K562 (cell line): ENCODE measurements at regions not wholly inside any gene's neighbourhood (a gene's known extent, or its start where the extent isn't known, plus 50 kb on each side); places are given as distances from the start of the nearest gene placed in this dataset.

Experiments
- ATAC-seq: fragments of 200-7000 bp; cut with Tn5 transposase; 3 replicates; pipeline ENCODE4 v1.9.1; 2020; ENCODE audit warnings: moderate library complexity
- BruUV-seq: library from RNA; stranded (reverse); fragments of 400-500 nt; replicated peaks from 2 replicates; lab custom pipeline; 2021; lab: Mats Ljungman, UMichigan
- CTCF ChIA-PET: fragments of 300-600 bp; formaldehyde crosslinking; extraction: SDS; loops from one replicate; lab custom pipeline; 2021; ENCODE audit warnings: low intra/inter-chr PET ratio; lab: Yijun Ruan, JAX
- POLR2A ChIA-PET: fragments of 300-600, 350-650 bp; sonication (Branson Sonifier 250); formaldehyde crosslinking; extraction: SDS; loops from one replicate; lab custom pipeline; 2021; ENCODE audit warnings: antibody characterized with exemption, inconsistent platforms; lab: Yijun Ruan, JAX
- DNase-seq, 4 experiments: peaks; one replicate each; pipeline versions ENCODE4 v3.0.0 to v3.0.0-alpha.2; 2011 to 2018; ENCODE audit warnings: low spot score in 3 of 4, mixed read lengths in 3 of 4; ENCODE audit errors: extremely low read depth in 1 of 4
- FAIRE-seq: peaks from 2 replicates; lab custom pipeline; 2011; peaks lifted over from hg19 to GRCh38; lab: Jason Lieb, UNC
- H2AFZ ChIP-seq: 2 replicates; pipeline ENCODE4 v1.6.0; 2011; ENCODE audit warnings: low read depth, low read length, control low read depth, inconsistent platforms
- H3K27ac ChIP-seq: fragments of 200-600 bp; 3 replicates; pipeline ENCODE4 v1.8.0; 2011; ENCODE audit warnings: low read depth, mild to moderate bottlenecking, control low read depth, inconsistent platforms, low read length, moderate library complexity, mixed read lengths; ENCODE audit errors: extremely low read depth
- H3K27me3 ChIP-seq, 2 experiments: fragments of 300-600 bp in 1 of 2; 2 replicates in 1 of 2; 3 replicates in 1 of 2; pipeline versions ENCODE4 v1.6.0 to v1.8.0; 2011; ENCODE audit warnings: inconsistent platforms in 2 of 2, low read length in 2 of 2, mild to moderate bottlenecking in 1 of 2, mixed read lengths in 1 of 2, moderate library complexity in 1 of 2; ENCODE audit not compliant: control insufficient read depth in 2 of 2, insufficient read depth in 2 of 2
- H3K36me3 ChIP-seq: fragments of 300-600 bp; 3 replicates; pipeline ENCODE4 v1.8.0; 2011; ENCODE audit warnings: mild to moderate bottlenecking, low read length, inconsistent platforms; ENCODE audit not compliant: control insufficient read depth, insufficient read depth
- H3K4me1 ChIP-seq, 2 experiments: fragments of 200-600 bp in 1 of 2; replicated peaks in 1 of 2; 2 replicates in 1 of 2; 3 replicates in 1 of 2; pipeline versions ENCODE4 v1.5.1 to v1.8.0; 2011; ENCODE audit warnings: inconsistent platforms in 2 of 2, low read length in 2 of 2, mild to moderate bottlenecking in 1 of 2, mixed read lengths in 1 of 2, moderate library complexity in 1 of 2; ENCODE audit not compliant: control insufficient read depth in 2 of 2, insufficient read depth in 2 of 2
- H3K4me2 ChIP-seq: 2 replicates; pipeline ENCODE4 v1.6.1; 2011; ENCODE audit warnings: low read length, control low read depth, inconsistent platforms, mixed read lengths; ENCODE audit not compliant: insufficient read depth
- H3K4me3 ChIP-seq: fragments of 200-600 bp; sonication (generic), shearing (Covaris generic); 2 replicates; pipeline ENCODE4 v1.5.1; 2016; ENCODE audit warnings: control low read depth, inconsistent platforms
- H3K79me2 ChIP-seq: fragments of 200-600 bp; 3 replicates; pipeline ENCODE4 v1.8.0; 2011; ENCODE audit warnings: low read length, inconsistent platforms; ENCODE audit not compliant: control insufficient read depth, insufficient read depth
- H3K9ac ChIP-seq, 2 experiments: 2 replicates each; pipeline versions ENCODE4 v1.6.0 to v1.6.1; 2011; ENCODE audit warnings: low read depth in 2 of 2, low read length in 2 of 2, control low read depth in 1 of 2, inconsistent platforms in 1 of 2, mild to moderate bottlenecking in 1 of 2, mixed read lengths in 1 of 2; ENCODE audit not compliant: insufficient read depth in 1 of 2
- H3K9me1 ChIP-seq: one replicate; pipeline ENCODE4 v1.6.0; 2011; ENCODE audit warnings: inconsistent platforms, mild to moderate bottlenecking, low read length, moderate library complexity; ENCODE audit not compliant: control insufficient read depth, insufficient read depth
- H3K9me3 ChIP-seq: replicated peaks from 2 replicates; pipeline ENCODE4 v1.5.1; 2011; ENCODE audit warnings: low read depth, low read length, inconsistent platforms; ENCODE audit not compliant: control insufficient read depth, insufficient read depth
- H4K20me1 ChIP-seq: replicated peaks from 2 replicates; pipeline ENCODE4 v1.6.1; 2011; ENCODE audit warnings: low read length, inconsistent platforms, mixed read lengths; ENCODE audit not compliant: control insufficient read depth, insufficient read depth
- BCOR ChIP-seq: fragments of 450-650 bp; IDR thresholded peaks from 2 replicates; pipeline ENCODE4 v1.6.1; 2016
- GTF2F1 ChIP-seq: IDR thresholded peaks from 2 replicates; pipeline ENCODE4 v1.6.1; 2011; ENCODE audit warnings: low read depth, low read length, improper control_type of control experiment
- MAFF ChIP-seq: IDR thresholded peaks from 2 replicates; pipeline ENCODE4 v1.6.1; 2012; ENCODE audit warnings: low read length, improper control_type of control experiment
- WGBS: fragments of 100-300 bp; shearing (Covaris generic); methylation state at CpG from one replicate; pipeline ENCODE4 v1.1.6; 2016; ENCODE audit warnings: low coverage, mixed read lengths; ENCODE audit not compliant: insufficient coverage; ENCODE audit errors: missing lambda C conversion rate; 5-methylcytosine and 5-hydroxymethylcytosine counted together
- in situ Hi-C: fragments of 300-500 bp; cut with MboI; formaldehyde crosslinking; loops from 4 replicates; pipeline ENCODE4 v1.15.0; 2018; ENCODE audit warnings: inconsistent platforms, mixed read lengths
- intact Hi-C: fragments of 100-400 bp; cut with micrococcal nuclease; formaldehyde crosslinking; loops from 2 replicates; pipeline ENCODE4 v1.14.2; 2022
- TF ChIP-seq, protein P1 (sequence below): sonication (generic); formaldehyde crosslinking; IDR thresholded peaks from 2 replicates; pipeline ENCODE4 v1.8.0; 2022; ENCODE audit warnings: mild to moderate bottlenecking, low read depth, missing genetic modification reagents
- TF ChIP-seq, protein P2 (sequence below): fragments of 450-650 bp; IDR thresholded peaks from 2 replicates; pipeline ENCODE4 v1.6.1; 2018; ENCODE audit not compliant: partially characterized antibody

DNA sequence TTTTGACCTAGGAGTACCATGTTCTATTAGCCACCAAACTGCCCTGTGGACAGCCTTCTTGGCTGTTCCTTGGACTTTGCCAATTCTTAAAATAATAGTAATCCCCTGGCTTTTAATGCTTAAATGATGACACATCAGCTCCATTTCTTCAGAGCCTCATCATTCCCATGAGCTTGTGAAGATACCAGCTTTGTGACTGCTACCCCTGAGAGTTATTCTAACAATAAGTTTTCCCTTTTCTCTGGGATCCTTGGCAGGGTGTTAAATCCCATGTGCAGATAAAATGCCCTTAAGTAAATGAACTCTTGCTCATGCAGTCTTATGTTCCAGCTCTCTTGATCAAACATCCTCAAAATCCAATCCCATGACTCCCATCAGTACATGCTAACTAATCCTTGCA, 415.3 kb downstream of the CETN3 start (continued):
- TF ChIP-seq, protein P1, sequence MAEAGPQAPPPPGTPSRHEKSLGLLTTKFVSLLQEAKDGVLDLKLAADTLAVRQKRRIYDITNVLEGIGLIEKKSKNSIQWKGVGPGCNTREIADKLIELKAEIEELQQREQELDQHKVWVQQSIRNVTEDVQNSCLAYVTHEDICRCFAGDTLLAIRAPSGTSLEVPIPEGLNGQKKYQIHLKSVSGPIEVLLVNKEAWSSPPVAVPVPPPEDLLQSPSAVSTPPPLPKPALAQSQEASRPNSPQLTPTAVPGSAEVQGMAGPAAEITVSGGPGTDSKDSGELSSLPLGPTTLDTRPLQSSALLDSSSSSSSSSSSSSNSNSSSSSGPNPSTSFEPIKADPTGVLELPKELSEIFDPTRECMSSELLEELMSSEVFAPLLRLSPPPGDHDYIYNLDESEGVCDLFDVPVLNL (CRISPR knock-in tag): no peak
- no peak for TF ChIP-seq BCOR
- TF ChIP-seq, protein P2, sequence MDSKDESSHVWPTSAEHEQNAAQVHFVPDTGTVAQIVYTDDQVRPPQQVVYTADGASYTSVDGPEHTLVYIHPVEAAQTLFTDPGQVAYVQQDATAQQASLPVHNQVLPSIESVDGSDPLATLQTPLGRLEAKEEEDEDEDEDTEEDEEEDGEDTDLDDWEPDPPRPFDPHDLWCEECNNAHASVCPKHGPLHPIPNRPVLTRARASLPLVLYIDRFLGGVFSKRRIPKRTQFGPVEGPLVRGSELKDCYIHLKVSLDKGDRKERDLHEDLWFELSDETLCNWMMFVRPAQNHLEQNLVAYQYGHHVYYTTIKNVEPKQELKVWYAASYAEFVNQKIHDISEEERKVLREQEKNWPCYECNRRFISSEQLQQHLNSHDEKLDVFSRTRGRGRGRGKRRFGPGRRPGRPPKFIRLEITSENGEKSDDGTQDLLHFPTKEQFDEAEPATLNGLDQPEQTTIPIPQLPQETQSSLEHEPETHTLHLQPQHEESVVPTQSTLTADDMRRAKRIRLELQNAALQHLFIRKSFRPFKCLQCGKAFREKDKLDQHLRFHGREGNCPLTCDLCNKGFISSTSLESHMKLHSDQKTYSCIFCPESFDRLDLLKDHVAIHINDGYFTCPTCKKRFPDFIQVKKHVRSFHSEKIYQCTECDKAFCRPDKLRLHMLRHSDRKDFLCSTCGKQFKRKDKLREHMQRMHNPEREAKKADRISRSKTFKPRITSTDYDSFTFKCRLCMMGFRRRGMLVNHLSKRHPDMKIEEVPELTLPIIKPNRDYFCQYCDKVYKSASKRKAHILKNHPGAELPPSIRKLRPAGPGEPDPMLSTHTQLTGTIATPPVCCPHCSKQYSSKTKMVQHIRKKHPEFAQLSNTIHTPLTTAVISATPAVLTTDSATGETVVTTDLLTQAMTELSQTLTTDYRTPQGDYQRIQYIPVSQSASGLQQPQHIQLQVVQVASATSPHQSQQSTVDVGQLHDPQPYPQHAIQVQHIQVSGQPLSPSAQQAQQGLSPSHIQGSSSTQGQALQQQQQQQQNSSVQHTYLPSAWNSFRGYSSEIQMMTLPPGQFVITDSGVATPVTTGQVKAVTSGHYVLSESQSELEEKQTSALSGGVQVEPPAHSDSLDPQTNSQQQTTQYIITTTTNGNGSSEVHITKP: no peak
- TF ChIP-seq, all 486 proteins: peak for 0

DNA sequence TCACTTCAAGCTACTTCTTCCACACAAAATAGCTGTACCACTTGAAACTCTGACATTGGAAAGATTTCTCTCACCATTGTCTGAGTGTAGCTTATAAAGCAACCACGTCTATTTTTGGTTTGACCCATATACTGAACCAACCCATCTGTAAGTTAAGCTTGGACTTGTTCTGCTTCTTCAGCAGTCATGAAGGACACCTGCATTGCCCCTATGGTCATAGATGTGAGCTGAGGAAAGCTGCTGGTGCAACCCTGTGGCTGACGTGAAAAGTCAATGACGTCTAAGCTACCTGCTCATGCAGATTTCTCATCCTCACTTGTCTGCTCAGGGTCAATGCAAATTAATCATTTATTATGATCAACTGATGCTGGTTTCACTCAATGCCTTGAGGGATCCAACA, 417.4 kb downstream of the CETN3 start:
- ATAC-seq: no peak
- Histone ChIP-seq H3K36me3 (no peaks in the 10 kb centered on the region), H4K20me1 (no peaks in the 10 kb centered on the region), H3K9me1 (no peaks in the 10 kb centered on the region), H3K4me1 (no peaks in the 10 kb centered on the region), H3K9me3 (no peaks in the 10 kb centered on the region), H3K9ac (no peak overlapping the region), H3K27me3 (no peaks in the 10 kb centered on the region), H3K79me2 (no peaks in the 10 kb centered on the region), H2AFZ (no peak overlapping the region), H3K27ac (no peak overlapping the region), H3K4me2 (no peak overlapping the region), H3K4me3 (no peak overlapping the region)
- 0% methylated on average over 3 of the region's 3 CpGs for WGBS
- DNase-seq: no peak
- BruUV-seq: no TSS peak
- FAIRE-seq: no peak
- ChIA-PET CTCF (no interaction called here), POLR2A (no interaction called here)
- intact Hi-C loops (no loop called here), in situ Hi-C loops (no loop called here)
- TF ChIP-seq GTF2F1: no peak
- no peak for TF ChIP-seq MAFF
